ENCODE measurements at regions not wholly inside any gene's neighbourhood (a gene's known extent, or its start where the extent isn't known, plus 50 kb on each side); places are given as distances from the start of the nearest gene placed in this dataset.

GRCh38 chr3:88460369-88460768 lies 310.6 kb downstream of the C3orf38 start:
- Histone ChIP-seq H3K18ac (ENCODE audit: extremely low read depth, low read length) (no peak overlapping the region), H3K9ac (replicated peaks in 1 of 4; ENCODE audit: extremely low read depth in 1 of 4, low read depth in 3 of 4, low read length in 3 of 4) (no peak overlapping the region), H3K4me2 (ENCODE audit: insufficient read depth in 1 of 2, low read depth in 2 of 2, low read length in 2 of 2) (no peak overlapping the region), H3K9me3 (ENCODE audit: insufficient read depth in 2 of 2, low read depth in 1 of 2, low read length in 1 of 2) (no peaks in the 10 kb centered on the region), H3K14ac (ENCODE audit: insufficient read length) (no peak overlapping the region), H3K36me3 (ENCODE audit: control insufficient read depth in 2 of 4, insufficient read depth in 4 of 4, low read length in 3 of 4) (no peaks in the 10 kb centered on the region), H4K5ac (ENCODE audit: insufficient read length, low read depth, low read length) (no peak overlapping the region), H3K4me1 (replicated peaks in 1 of 4; ENCODE audit: control insufficient read depth in 3 of 4, insufficient read depth in 4 of 4, low read length in 3 of 4) (no peaks in the 10 kb centered on the region), H2BK120ac (replicated peaks; ENCODE audit: low read depth, low read length) (no peak overlapping the region), H4K20me1 (replicated peaks in 1 of 2; ENCODE audit: control insufficient read depth in 1 of 2, insufficient read depth in 2 of 2, low read length in 2 of 2) (no peaks in the 10 kb centered on the region), H2BK12ac (ENCODE audit: low read depth, low read length) (no peak overlapping the region), H3K4me3 (ENCODE audit: extremely low read depth in 1 of 4, insufficient read depth in 2 of 4, low read depth in 3 of 4, low read length in 4 of 4) (no peak overlapping the region), H3K79me2 (ENCODE audit: control insufficient read depth in 1 of 2, insufficient read depth in 2 of 2, low read length in 2 of 2) (no peaks in the 10 kb centered on the region), H3K56ac (replicated peaks; ENCODE audit: insufficient read length, low read depth, low read length) (no peak overlapping the region), H3K23ac (ENCODE audit: insufficient read length) (no peak overlapping the region), H2BK5ac (ENCODE audit: low read depth, low read length) (no peak overlapping the region), H4K8ac (ENCODE audit: extremely low read depth, insufficient read depth, low read length) (no peak overlapping the region), H3K23me2 (ENCODE audit: low read depth, low read length) (no peaks in the 10 kb centered on the region), H2BK20ac (ENCODE audit: low read length) (no peak overlapping the region), H2AK5ac (ENCODE audit: low read depth, low read length) (no peak overlapping the region), H3K79me1 (ENCODE audit: low read depth, low read length) (no peaks in the 10 kb centered on the region), H3K27ac (ENCODE audit: low read depth, low read length) (no peak overlapping the region), H2BK15ac (ENCODE audit: low read length) (no peak overlapping the region), H3K27me3 (replicated peaks in 1 of 4; ENCODE audit: control insufficient read depth in 3 of 4, extremely low read depth in 1 of 4, insufficient read depth in 3 of 4, low read length in 3 of 4) (no peaks in the 10 kb centered on the region), H2AFZ (ENCODE audit: low read length) (no peak overlapping the region), H3K4ac (replicated peaks; ENCODE audit: insufficient read length, low read depth, low read length) (no peak overlapping the region), H4K91ac (replicated peaks; ENCODE audit: insufficient read length, low read length) (no peak overlapping the region)
- TF ChIP-seq GABPA (IDR thresholded peaks at IDR 0.05; ENCODE audit: borderline replicate concordance, insufficient read depth, low read length): no peak
- TF ChIP-seq SIX5 (IDR thresholded peaks at IDR 0.05; ENCODE audit: low read depth, low read length): no peak
- TF ChIP-seq SP2 (IDR thresholded peaks at IDR 0.05; ENCODE audit: low read length): no peak
- no peak for TF ChIP-seq RNF2 (IDR thresholded peaks at IDR 0.05; ENCODE audit: borderline replicate concordance, low read depth, low read length, missing control alignments, poor library complexity, severe bottlenecking)
- no peak for TF ChIP-seq EZH2 (IDR thresholded peaks at IDR 0.05; ENCODE audit: low read depth, low read length, severe bottlenecking)
- TF ChIP-seq YY1 (IDR thresholded peaks at IDR 0.05; ENCODE audit: low read depth, low read length): no peak
- no peak for TF ChIP-seq TAF1 (IDR thresholded peaks at IDR 0.05; ENCODE audit: low read depth, low read length)
- TF ChIP-seq SP1 (IDR thresholded peaks at IDR 0.05; ENCODE audit: low read depth, low read length): no peak
- no peak for TF ChIP-seq CTBP2 (IDR thresholded peaks at IDR 0.05; ENCODE audit: borderline replicate concordance, insufficient read depth, insufficient read length, low read length)
- no peak for TF ChIP-seq SIN3A (conservative IDR thresholded peaks at IDR 0.05 in 1 of 2, IDR thresholded peaks at IDR 0.05 in 1 of 2; ENCODE audit: low read depth in 1 of 2, low read length in 2 of 2)
- no peak for TF ChIP-seq TCF12 (IDR thresholded peaks at IDR 0.05; ENCODE audit: low read depth, low read length)
- DNase-seq (ENCODE audit: low read depth in 1 of 2, low spot score in 2 of 2): no peak
- ChIA-PET POLR2A (ENCODE audit: partially characterized antibody) (no interaction called here), CTCF (ENCODE audit: partially characterized antibody) (no interaction called here)
- no peak for FAIRE-seq
- 94% methylated on average over 3 of the region's 3 CpGs; no CpG with 5 or more reads in 1 of the 2 experiments for WGBS, 2 experiments (ENCODE audit: extremely low coverage in 1 of 2, insufficient coverage in 1 of 2, insufficient read length in 1 of 2, insufficient replicate concordance in 2 of 2, low coverage in 1 of 2, low lambda C conversion rate in 2 of 2, missing lambda C conversion rate in 1 of 2)

All from H1 (cell line).